Right ventricle myocardium superior (tissue), 1 donor: ENCODE measurements at regions not wholly inside any gene's neighbourhood (a gene's known extent, or its start where the extent isn't known, plus 50 kb on each side); places are given as distances from the start of the nearest gene placed in this dataset.
A peak's percentile ranks its signal among the peaks of the same experiment; 100 is the strongest.
"Not testable (repeated sequence)": the region's sequence is repeated elsewhere in the genome, so short reads cannot be mapped to it uniquely, and the experiment has no call there.

Experiments used
- ATAC-seq: fragments of 200-7000 bp; cut with Tn5 transposase; one replicate; pipeline ENCODE4 v1.9.1; 2020; ENCODE audit warnings: mild to moderate bottlenecking; ENCODE audit not compliant: poor library complexity
- DNase-seq: peaks from one replicate; pipeline ENCODE4 v3.0.0-alpha.2; 2020
- intact Hi-C: fragments of 100-400 bp; cut with DNase I; formaldehyde crosslinking; loops from one replicate; pipeline ENCODE4 v1.11.2; 2022
- donor health status: DM: no; HTN: yes; CAD: no; lungs with severe emphysema.

GRCh38 chr14:82655770-82656169 is 1122.1 kb upstream of the SEL1L start:
- no peak for DNase-seq
- ATAC-seq, result no peak
- intact Hi-C loops, result no loop called here

GRCh38 chr14:82657186-82657675 is 1123.6 kb upstream of the SEL1L start:
- ATAC-seq (no peak), DNase-seq (no peak)
- intact Hi-C loops, result no loop called here

- DNase-seq, result no peak
- no peak for ATAC-seq
- intact Hi-C loops, result no loop called here
Observed at GRCh38 chr14:82661258-82661657, 1127.6 kb upstream of the SEL1L start.

DNA sequence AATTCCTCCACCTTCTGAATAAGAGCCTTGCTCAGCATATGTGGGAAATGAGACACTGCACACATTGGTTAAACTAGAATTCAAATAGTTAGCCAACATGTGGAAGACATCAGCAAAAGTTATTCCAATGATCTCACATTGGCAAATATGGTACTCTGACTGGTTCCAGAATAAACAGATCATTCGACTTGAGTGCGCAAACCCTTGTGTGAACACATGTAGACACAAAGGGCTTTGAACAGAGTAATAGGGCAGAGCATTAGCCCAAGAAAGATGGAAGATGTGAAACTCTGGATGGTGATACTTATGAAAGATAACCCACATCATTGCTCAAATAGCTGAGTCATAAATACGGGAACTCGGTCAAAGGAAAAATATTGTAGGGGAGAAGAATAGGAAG is 1133.4 kb upstream of the SEL1L start:
- ATAC-seq (peak; percentile 80), DNase-seq (no peak)
- intact Hi-C loops, result no loop called here

- DNase-seq (no peak), ATAC-seq (peak; percentile 38)
- intact Hi-C loops, result no loop called here
Observed at GRCh38 chr14:82667501-82667900, 1133.8 kb upstream of the SEL1L start.

DNA sequence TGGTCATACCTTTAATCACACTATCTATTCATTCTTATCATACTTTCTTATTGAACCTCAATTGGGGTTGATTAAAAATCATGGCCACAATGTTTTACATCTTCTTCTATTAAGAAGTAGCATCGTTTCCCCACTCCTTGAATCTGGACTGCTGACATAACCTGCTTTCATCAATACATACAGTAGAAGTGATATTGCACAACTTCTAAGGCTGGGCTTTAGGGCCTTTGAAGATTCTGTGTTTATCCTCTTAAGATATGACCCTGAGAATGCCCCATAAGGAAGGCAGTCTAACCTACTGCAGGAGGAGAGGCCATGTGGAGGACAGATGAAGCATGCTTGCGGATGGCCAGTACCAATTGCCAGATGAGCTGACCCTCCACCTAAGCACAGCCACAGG is 1142.8 kb upstream of the SEL1L start:
- no peak for ATAC-seq
- intact Hi-C loops, result no loop called here
- no peak for DNase-seq

DNA sequence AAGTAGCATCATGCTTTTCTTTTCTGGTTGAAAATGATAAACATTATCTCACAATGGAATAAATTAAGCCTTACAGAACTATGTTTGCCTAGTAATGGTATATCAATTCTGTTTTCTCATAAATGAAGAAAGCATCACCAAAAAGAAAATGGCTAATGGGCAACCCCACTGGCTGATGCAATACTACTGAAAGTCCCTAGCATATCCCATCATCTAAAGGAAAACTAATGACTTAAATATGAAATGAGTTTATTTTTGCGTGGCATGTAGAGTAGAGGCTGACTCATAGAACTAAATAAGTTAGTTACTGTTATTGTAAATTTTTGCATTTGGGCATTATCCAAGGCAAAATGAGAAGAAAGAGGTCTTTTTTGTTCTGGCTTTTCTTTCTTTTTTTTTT is 1156.3 kb upstream of the SEL1L start:
- intact Hi-C loops, result no loop called here

GRCh38 chr14:82691191-82691590 is 1157.5 kb upstream of the SEL1L start:
- DNase-seq, intact Hi-C loops, ATAC-seq: not testable (repeated sequence)

More for the DNA sequence above, 1156.3 kb upstream of the SEL1L start:
- ATAC-seq, result no peak
- no peak for DNase-seq

DNA sequence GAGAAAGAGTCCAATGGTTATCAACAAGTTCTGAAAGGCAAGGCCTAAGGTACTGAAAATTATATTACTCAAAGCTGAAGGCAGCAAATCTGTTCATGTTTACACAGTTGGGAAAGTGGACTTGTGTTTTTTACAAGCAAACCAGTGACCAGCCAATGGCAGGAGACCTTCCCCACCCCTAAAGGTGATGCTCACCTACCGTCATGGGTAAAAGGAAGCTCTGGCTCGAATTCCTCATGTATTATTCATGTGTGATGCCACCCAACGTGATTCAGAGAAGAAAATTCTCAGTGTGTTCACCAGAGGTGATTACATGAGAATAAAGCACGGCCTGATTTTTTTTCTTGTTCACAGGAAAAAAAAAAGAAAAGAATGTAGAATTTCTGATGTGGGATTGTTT is 1161.2 kb upstream of the SEL1L start:
- intact Hi-C loops, result no loop called here
- ATAC-seq, result no peak
- no peak for DNase-seq

DNA sequence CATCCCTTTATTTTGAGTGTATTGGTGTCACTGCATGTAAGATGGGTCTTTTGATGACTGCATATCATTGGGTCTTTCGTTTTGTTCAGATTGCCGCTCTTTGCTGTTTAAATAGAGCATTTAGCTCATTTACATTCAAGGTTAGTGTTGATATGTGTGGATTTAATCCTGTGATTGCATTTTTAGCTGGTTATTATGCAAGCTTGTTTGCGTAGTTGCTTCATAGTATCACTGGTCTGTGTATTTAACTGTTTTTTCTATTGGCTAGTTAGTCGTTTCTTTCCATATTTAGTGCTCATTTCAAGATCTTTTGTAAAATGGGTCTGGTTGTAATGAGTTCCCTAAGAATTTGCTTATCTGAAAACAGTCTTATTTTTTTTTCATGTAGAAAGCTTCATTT is 1170.6 kb upstream of the SEL1L start:
- intact Hi-C loops, result no loop called here
- DNase-seq (no peak), ATAC-seq (no peak)

DNA sequence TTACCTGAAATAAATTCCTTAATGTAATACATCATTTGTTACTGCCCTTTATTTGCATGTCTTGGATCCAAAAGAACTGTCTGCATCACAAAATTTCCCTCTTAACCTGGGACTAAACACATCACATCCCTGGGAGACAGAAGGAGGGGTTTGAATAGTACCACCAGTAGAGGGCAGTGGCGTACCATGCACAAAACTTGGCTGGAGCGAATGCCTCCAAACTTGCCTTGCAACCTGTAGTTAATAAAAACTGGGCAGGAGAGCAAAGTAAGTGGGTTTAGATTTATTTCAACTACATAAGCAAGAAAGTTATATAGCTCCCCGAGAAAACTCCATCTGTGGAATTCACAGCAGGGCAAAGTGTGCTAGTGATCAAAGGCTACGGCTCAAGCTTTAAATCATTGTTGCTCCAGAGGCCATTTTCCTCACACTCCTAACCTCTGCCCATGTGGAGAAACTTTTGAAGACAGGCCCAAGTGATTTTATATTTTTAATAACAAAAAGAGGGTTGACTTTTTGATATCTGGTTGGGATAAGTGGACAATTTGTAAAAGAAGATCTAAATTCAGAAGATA is 1176.7 kb upstream of the SEL1L start:
- ATAC-seq (no peak), DNase-seq (no peak)
- intact Hi-C loops, result no loop called here

DNA sequence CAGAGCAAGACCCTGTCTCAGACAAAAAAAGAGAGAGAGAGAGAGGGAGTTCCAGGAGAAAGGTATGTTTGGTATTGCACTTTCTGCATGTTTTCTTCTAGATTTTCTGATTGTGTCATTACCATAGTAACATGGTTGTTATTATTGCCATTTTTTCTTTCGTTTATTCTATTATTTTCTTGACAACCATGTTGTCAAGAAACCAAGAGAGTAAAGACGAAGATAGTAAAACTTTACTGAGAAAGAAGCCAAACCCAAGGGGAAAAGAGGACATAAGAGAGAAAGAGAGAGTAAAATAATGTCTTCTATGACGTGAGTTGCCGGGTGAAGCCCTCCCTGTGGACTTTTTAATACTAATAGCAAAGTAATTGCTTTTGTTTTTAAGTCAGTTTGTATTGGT is 1186.0 kb upstream of the SEL1L start:
- intact Hi-C loops, result no loop called here
- no peak for ATAC-seq
- no peak for DNase-seq

- DNase-seq, result no peak
- intact Hi-C loops, result no loop called here
- no peak for ATAC-seq
Observed at GRCh38 chr14:82720431-82720830, 1186.8 kb upstream of the SEL1L start.

DNA sequence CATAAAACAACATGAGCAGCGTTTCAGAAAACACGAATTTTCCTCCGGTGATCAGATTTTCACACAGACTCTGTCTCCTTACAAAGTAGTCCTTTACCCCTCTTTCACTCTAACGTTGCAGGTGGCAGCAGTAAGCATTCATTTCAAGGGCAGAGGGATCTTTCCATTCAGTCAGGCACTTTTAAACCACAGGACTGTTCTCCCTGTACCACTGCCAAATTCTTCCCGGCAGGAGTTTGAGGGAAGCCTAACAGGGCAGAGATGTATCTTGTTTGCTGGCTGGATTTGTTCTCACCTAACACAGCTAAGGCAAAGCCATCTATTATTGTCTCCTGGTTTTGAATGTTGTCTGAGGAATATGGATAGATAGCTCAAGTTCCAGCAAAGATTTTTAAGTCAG is 1187.3 kb upstream of the SEL1L start:
- peak; percentile 29 for ATAC-seq
- intact Hi-C loops, result no loop called here
- DNase-seq, result no peak

DNA sequence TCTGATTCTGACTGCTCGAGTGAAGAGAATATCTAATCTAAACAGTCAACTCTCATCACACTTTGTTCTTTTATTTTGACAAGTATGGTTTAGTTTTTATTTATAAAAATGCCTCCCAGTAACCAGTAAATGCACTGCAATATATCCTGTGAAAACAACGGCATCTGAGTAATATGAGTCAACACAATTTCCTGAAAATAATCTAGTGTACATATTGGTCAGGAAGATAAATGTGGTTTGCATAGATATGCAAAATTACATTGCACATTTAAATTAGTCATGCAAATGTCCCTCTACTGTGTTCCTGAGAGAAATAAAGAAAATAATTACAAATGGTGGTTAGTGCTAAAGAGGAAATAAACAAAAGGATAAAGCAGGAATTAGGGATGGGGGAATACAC is 1190.7 kb upstream of the SEL1L start:
- DNase-seq (no peak), ATAC-seq (no peak)
- intact Hi-C loops, result no loop called here

GRCh38 chr14:82725213-82725612 is 1191.6 kb upstream of the SEL1L start:
- intact Hi-C loops, result no loop called here
- ATAC-seq, result no peak
- no peak for DNase-seq

DNA sequence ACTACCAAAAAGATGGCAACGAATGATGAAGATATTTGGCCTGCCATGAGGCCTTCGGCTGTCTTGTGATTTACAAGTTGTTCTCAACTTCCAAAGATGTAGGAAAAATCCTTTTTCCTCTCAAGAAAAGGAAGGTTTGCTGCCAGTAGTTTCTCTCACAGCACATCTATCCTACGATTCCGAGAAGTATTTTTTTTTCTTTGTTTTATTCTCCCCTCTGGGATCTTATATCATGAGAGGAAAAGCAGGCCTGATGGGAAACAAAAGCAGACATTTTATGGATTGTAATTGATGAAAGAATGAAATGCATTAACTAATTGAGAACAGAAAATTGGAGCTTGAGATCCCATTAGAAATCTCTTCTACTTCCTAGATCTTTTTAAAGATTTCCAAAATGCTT is 1197.9 kb upstream of the SEL1L start:
- DNase-seq, result no peak
- intact Hi-C loops, result no loop called here
- no peak for ATAC-seq

DNA sequence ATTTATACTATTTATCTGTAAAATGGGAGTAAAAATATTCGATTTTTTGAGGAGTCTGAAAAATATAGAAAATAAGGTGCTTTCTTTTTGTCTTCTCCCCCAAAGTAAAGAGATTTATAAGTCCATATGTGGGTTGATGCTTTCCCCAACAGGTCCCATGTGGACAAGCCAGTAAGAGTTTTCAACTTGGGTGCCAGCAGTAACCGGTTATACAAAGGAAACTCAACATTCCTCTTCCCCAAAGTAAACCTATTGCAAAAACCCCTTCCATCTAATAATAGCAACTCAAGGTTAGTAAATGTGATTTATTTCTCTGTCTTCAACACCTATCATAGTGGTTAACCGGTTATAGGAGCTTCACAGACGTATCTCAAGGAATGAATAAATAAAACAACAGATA is 1206.9 kb upstream of the SEL1L start:
- ATAC-seq (no peak), DNase-seq (no peak)
- intact Hi-C loops, result no loop called here

GRCh38 chr14:82755476-82755875 is 1221.8 kb upstream of the SEL1L start:
- ATAC-seq, result no peak
- DNase-seq, result no peak
- intact Hi-C loops, result no loop called here

- no peak for DNase-seq
- intact Hi-C loops, result no loop called here
- ATAC-seq, result no peak
Observed at GRCh38 chr14:82755923-82756322, 1222.3 kb upstream of the SEL1L start.

GRCh38 chr14:82757776-82758175 is 1224.1 kb upstream of the SEL1L start:
- ATAC-seq (no peak), DNase-seq (no peak)
- intact Hi-C loops, result no loop called here
